ENCODE measurements at regions not wholly inside any gene's neighbourhood (a gene's known extent, or its start where the extent isn't known, plus 50 kb on each side); places are given as distances from the start of the nearest gene placed in this dataset.

DNA sequence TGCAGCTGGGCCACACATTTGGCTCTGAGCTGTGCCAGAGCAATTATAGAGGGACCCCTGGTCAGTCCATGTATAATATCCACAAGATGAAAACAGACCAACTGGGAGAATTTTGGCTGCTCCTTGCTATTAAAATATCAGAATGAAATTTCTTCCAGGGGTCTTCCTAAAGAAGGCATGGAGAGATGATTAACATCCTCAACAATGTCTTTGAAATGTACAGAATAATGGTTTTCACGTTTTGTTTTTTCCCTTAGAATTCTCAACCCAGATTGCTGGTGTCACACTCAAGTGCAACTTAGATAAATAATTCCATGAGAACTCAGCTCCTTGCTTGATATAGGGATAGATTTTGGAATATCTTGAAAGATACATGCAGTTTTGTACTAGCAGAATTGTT lies 148.3 kb upstream of the SLC24A2 start:
- Histone ChIP-seq H3K27me3 (no peaks in the 10 kb centered on the region), H3K36me3 (no peaks in the 10 kb centered on the region), H3K4me3 (no peak overlapping the region), H3K9me3 (no peaks in the 10 kb centered on the region), H3K27ac (no peak overlapping the region), H3K4me1 (peaks cover 0 to 12% (median 6%) of the 10 kb centered on the region in 4 donors)
- intact Hi-C loops (cut with DNase I; ENCODE audit: low total_unique reads): no loop called here
- DNase-seq: no peak
- no peak for TF ChIP-seq CTCF (IDR thresholded peaks at IDR 0.05)

DNA sequence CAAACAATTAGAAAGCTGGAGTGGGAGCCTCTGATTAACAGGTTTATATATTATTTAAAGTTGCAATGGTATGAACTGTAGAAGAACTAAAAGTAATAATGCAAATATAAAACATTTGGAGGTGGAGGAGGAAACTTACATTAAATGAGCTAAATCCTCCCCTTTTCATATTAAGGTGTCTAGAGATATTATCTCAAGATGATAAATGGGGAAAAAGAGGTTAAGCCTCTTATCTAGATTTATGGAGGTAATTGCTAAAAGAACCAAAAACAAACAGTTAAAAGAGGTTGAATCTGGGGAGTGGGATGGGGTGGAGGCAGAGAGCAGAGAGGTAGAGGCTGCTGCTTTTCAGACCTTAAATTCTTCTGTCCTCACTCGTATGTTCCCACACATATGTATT lies 147.8 kb upstream of the SLC24A2 start:
- Histone ChIP-seq H3K4me3 (no peak overlapping the region), H3K36me3 (no peaks in the 10 kb centered on the region), H3K4me1 (peaks cover 0 to 12% (median 6%) of the 10 kb centered on the region in 4 donors), H3K27me3 (no peaks in the 10 kb centered on the region), H3K27ac (no peak overlapping the region), H3K9me3 (no peaks in the 10 kb centered on the region)
- DNase-seq: no peak
- intact Hi-C loops (cut with DNase I; ENCODE audit: low total_unique reads): no loop called here
- no peak for TF ChIP-seq CTCF (IDR thresholded peaks at IDR 0.05)

DNA sequence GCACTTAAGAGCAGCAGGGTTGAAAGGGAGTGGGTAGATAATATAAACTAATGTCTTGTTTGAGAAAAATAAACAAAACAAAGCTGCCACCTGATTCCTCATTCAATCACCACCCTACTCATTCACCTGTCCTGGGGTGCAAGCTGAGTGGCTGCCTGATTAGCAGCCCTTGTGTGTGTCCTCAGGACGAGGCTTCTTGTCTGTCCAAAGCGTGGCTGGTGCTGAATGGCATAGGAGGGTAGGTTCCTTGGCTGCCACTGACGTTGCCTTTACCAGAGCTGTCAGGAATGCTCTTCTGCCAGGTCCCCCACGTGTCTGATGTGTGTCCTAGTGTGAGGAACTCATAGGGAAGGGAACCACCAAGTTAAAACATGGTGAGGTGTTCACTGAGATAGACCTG lies 146.6 kb upstream of the SLC24A2 start:
- intact Hi-C loops (cut with DNase I; ENCODE audit: low total_unique reads): no loop called here
- Histone ChIP-seq H3K4me1 (peaks cover 0 to 12% (median 6%) of the 10 kb centered on the region in 4 donors), H3K27ac (no peak overlapping the region), H3K4me3 (no peak overlapping the region), H3K27me3 (no peaks in the 10 kb centered on the region), H3K36me3 (no peaks in the 10 kb centered on the region), H3K9me3 (no peaks in the 10 kb centered on the region)
- DNase-seq: no peak
- TF ChIP-seq CTCF (IDR thresholded peaks at IDR 0.05): no peak

DNA sequence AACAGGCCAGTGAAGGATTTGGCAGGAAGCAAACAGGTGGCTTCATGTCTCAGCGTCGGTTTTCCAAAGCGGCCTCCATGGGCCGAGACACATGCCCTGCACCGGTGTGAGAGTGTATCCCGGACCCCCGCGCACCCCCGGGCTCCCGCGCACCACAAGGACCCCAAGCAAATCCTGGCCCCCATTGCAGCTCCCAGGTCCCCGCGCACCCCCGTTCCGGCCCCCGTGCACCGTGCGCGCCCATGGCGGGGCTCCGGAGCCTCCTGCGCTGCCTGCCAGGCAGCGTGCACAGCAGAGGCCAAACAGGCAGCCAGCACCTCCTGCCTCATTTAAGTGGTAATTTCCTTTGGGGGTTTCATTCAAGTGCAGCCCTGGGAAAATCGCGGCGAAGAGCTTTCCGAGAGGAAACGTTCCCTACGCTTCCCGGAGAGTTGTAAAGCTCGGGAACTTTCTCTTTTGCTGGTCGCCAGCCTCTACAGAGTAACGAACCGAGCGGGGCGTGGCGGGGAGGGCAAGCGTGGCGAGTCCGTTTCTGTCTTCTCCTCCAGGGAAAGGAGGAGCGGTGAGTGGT lies 145.5 kb upstream of the SLC24A2 start:
- Histone ChIP-seq H3K4me3 (peak overlapping the region; percentile 45 to 51), H3K9me3 (no peaks in the 10 kb centered on the region), H3K36me3 (no peaks in the 10 kb centered on the region), H3K27me3 (no peaks in the 10 kb centered on the region), H3K4me1 (peaks cover 0 to 12% (median 6%) of the 10 kb centered on the region in 4 donors), H3K27ac (no peak overlapping the region)
- TF ChIP-seq CTCF (IDR thresholded peaks at IDR 0.05): no peak
- intact Hi-C loops (cut with DNase I; ENCODE audit: low total_unique reads): no loop called here
- DNase-seq: peak in 1 of 2 donors; percentile 36

GRCh38 chr9:19931098-19931890 lies 142.5 kb upstream of the SLC24A2 start:
- no peak for DNase-seq
- TF ChIP-seq CTCF (IDR thresholded peaks at IDR 0.05): no peak
- Histone ChIP-seq H3K27ac (no peak overlapping the region), H3K4me3 (no peak overlapping the region), H3K4me1 (peaks cover 0 to 12% (median 6%) of the 10 kb centered on the region in 4 donors), H3K27me3 (no peaks in the 10 kb centered on the region), H3K9me3 (no peaks in the 10 kb centered on the region), H3K36me3 (no peaks in the 10 kb centered on the region)
- intact Hi-C loops (cut with DNase I; ENCODE audit: low total_unique reads): no loop called here

Data from tibial artery (tissue), 4 donors.